Stomach (tissue), 8 donors: ENCODE measurements at regions not wholly inside any gene's neighbourhood (a gene's known extent, or its start where the extent isn't known, plus 50 kb on each side); places are given as distances from the start of the nearest gene placed in this dataset.
A peak's percentile ranks its signal among the peaks of the same experiment; 100 is the strongest.

Experiments
- DNase-seq, 2 donors: peaks; one replicate each; pipeline versions ENCODE4 v3.0.0 to v3.0.0-alpha.2; 2013 to 2019
- H3K27ac ChIP-seq, 5 donors: fragments of 200-600 bp in 4 of 5; sonication (generic) in 4 of 5; one replicate each; pipeline ENCODE4 v1.5.1; 2013 to 2019; ENCODE audit warnings: mild to moderate bottlenecking in 1 of 5, moderate library complexity in 1 of 5
- H3K27me3 ChIP-seq, 3 donors: fragments of 200-600 bp; sonication (generic); one replicate each; pipeline ENCODE4 v1.5.1; 2017 to 2019; ENCODE audit warnings: mixed run types in 1 of 3
- H3K36me3 ChIP-seq, 4 donors: fragments of 200-600 bp; sonication (generic); 1 replicate in 3 of 4; 2 replicates in 1 of 4; pipeline ENCODE4 v1.5.1; 2016 to 2019
- H3K4me1 ChIP-seq, 4 donors: fragments of 200-600 bp; sonication (generic); one replicate each; pipeline ENCODE4 v1.5.1; 2016 to 2019
- H3K4me3 ChIP-seq, 4 donors: fragments of 200-600 bp; sonication (generic) in 3 of 4; one replicate each; pipeline ENCODE4 v1.5.1; 2016 to 2019; ENCODE audit warnings: mild to moderate bottlenecking in 1 of 4
- H3K9me3 ChIP-seq, 4 donors: fragments of 200-600 bp; sonication (generic); one replicate each; pipeline ENCODE4 v1.5.1; 2016 to 2019
- CTCF ChIP-seq, 7 experiments: fragments of 450-650 bp in 4 of 7; fragments of 200-600 bp in 3 of 7; sonication (generic) in 3 of 7; IDR thresholded peaks; one replicate each; pipeline ENCODE4 v1.5.1; 2016 to 2019; ENCODE audit warnings: antibody characterized with exemption in 7 of 7, control low read depth in 2 of 7, mild to moderate bottlenecking in 1 of 7
- EP300 ChIP-seq: sonication (generic); formaldehyde crosslinking; IDR thresholded peaks from one replicate; pipeline ENCODE4 v1.6.1; 2017; ENCODE audit warnings: antibody characterized with exemption
- POLR2A ChIP-seq, 4 donors: fragments of 450-650 bp; IDR thresholded peaks; one replicate each; pipeline ENCODE4 v1.6.1; 2016; ENCODE audit warnings: antibody characterized with exemption in 4 of 4, control low read depth in 2 of 4, mild to moderate bottlenecking in 1 of 4, moderate library complexity in 1 of 4
- POLR2AphosphoS5 ChIP-seq, 3 donors: sonication (generic); formaldehyde crosslinking; IDR thresholded peaks; one replicate each; pipeline ENCODE4 v1.6.1; 2016; ENCODE audit warnings: antibody characterized with exemption in 3 of 3
- WGBS, 5 donors: extraction: QIAGEN DNeasy Blood & Tissue Kit in 3 of 5; methylation state at CpG; one replicate each; pipeline versions ENCODE4 v1.1.5 to v1.1.7; 2013 to 2018; 5-methylcytosine and 5-hydroxymethylcytosine counted together
- intact Hi-C: fragments of 100-400 bp; cut with DNase I; formaldehyde crosslinking; loops from one replicate; pipeline ENCODE4 v1.15.1; 2023; ENCODE audit warnings: low total_unique reads
- donor health status: healthy with polysubstance abuse.
- donor health status: Bipolar disorder and iron deficiency.
- donor health status: healthy.

- intact Hi-C loops, result no loop called here
- WGBS, 5 donors, result 20 to 41% (median 30%) methylated on average over 1 of the region's 1 CpG
These were observed 753.8 kb upstream of the TENM4 start for GRCh38 chr11:80194625-80195024.

GRCh38 chr11:80194016-80194415 lies 753.2 kb upstream of the TENM4 start:
- Histone ChIP-seq H3K9me3 (no peaks in the 10 kb centered on the region), H3K4me1 (no peaks in the 10 kb centered on the region), H3K4me3 (no peak overlapping the region), H3K27me3 (no peaks in the 10 kb centered on the region), H3K36me3 (no peaks in the 10 kb centered on the region), H3K27ac (no peak overlapping the region)
- no peak for TF ChIP-seq CTCF (IDR thresholded peaks at IDR 0.05)
- TF ChIP-seq POLR2AphosphoS5 (IDR thresholded peaks at IDR 0.05), result no peak
- TF ChIP-seq POLR2A (IDR thresholded peaks at IDR 0.05), result no peak
- no peak for TF ChIP-seq EP300
- no peak for DNase-seq
- intact Hi-C loops, result no loop called here
- 78 to 88% (median 79%) methylated on average over 1 of the region's 1 CpG for WGBS, 5 donors

More at GRCh38 chr11:80194625-80195024, 753.8 kb upstream of the TENM4 start:
- DNase-seq, result no peak
- H3K36me3 ChIP-seq, result no peaks in the 10 kb centered on the region
- no peaks in the 10 kb centered on the region for H3K27me3 ChIP-seq
- H3K9me3 ChIP-seq, result no peaks in the 10 kb centered on the region
- TF ChIP-seq EP300, result no peak
- TF ChIP-seq CTCF (IDR thresholded peaks at IDR 0.05), result no peak
- no peak for TF ChIP-seq POLR2AphosphoS5 (IDR thresholded peaks at IDR 0.05)
- no peak for TF ChIP-seq POLR2A (IDR thresholded peaks at IDR 0.05)
- no peak overlapping the region for H3K27ac ChIP-seq
- no peaks in the 10 kb centered on the region for H3K4me1 ChIP-seq
- no peak overlapping the region for H3K4me3 ChIP-seq

GRCh38 chr11:80188076-80188627 lies 747.3 kb upstream of the TENM4 start:
- DNase-seq, result peak in 1 of 2 donors; percentile 7

GRCh38 chr11:80186692-80187091 lies 745.9 kb upstream of the TENM4 start:
- 62 to 87% (median 68%) methylated on average over 3 of the region's 3 CpGs for WGBS, 5 donors
- intact Hi-C loops, result no loop called here

More at GRCh38 chr11:80188076-80188627, 747.3 kb upstream of the TENM4 start:
- Histone ChIP-seq H3K4me1 (no peaks in the 10 kb centered on the region), H3K36me3 (no peaks in the 10 kb centered on the region), H3K4me3 (no peak overlapping the region), H3K27ac (no peak overlapping the region), H3K9me3 (no peaks in the 10 kb centered on the region), H3K27me3 (no peaks in the 10 kb centered on the region)
- 61 to 84% (median 69%) methylated on average over 2 of the region's 2 CpGs for WGBS, 5 donors
- no peak for TF ChIP-seq EP300
- TF ChIP-seq POLR2AphosphoS5 (IDR thresholded peaks at IDR 0.05), result no peak
- no peak for TF ChIP-seq POLR2A (IDR thresholded peaks at IDR 0.05)
- TF ChIP-seq CTCF (IDR thresholded peaks at IDR 0.05), result no peak
- intact Hi-C loops, result no loop called here

More at GRCh38 chr11:80186692-80187091, 745.9 kb upstream of the TENM4 start:
- Histone ChIP-seq H3K4me3 (no peak overlapping the region), H3K9me3 (no peaks in the 10 kb centered on the region), H3K4me1 (no peaks in the 10 kb centered on the region), H3K27ac (no peak overlapping the region), H3K36me3 (no peaks in the 10 kb centered on the region), H3K27me3 (no peaks in the 10 kb centered on the region)
- TF ChIP-seq POLR2AphosphoS5 (IDR thresholded peaks at IDR 0.05) (no peak), CTCF (IDR thresholded peaks at IDR 0.05) (no peak), EP300 (no peak), POLR2A (IDR thresholded peaks at IDR 0.05) (no peak)
- DNase-seq, result peak in 1 of 2 donors; percentile 8
